ENCODE measurements at regions not wholly inside any gene's neighbourhood (a gene's known extent, or its start where the extent isn't known, plus 50 kb on each side); places are given as distances from the start of the nearest gene placed in this dataset.

GRCh38 chr12:17810399-17810798 lies 279.6 kb downstream of the RERGL start:
- TF ChIP-seq TCF7L2 (IDR thresholded peaks at IDR 0.05; ENCODE audit: low read depth, low read length), result no peak
- TF ChIP-seq BRF1 (IDR thresholded peaks at IDR 0.05; ENCODE audit: borderline replicate concordance, extremely low read depth, insufficient read length), result no peak
- TF ChIP-seq, protein P1, sequence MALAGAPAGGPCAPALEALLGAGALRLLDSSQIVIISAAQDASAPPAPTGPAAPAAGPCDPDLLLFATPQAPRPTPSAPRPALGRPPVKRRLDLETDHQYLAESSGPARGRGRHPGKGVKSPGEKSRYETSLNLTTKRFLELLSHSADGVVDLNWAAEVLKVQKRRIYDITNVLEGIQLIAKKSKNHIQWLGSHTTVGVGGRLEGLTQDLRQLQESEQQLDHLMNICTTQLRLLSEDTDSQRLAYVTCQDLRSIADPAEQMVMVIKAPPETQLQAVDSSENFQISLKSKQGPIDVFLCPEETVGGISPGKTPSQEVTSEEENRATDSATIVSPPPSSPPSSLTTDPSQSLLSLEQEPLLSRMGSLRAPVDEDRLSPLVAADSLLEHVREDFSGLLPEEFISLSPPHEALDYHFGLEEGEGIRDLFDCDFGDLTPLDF (CRISPR knock-in tag; IDR thresholded peaks at IDR 0.05), result no peak
- no peak for TF ChIP-seq ZNF830 (CRISPR knock-in tag; IDR thresholded peaks at IDR 0.05)
- no peak for TF ChIP-seq ZNF347 (CRISPR knock-in tag; IDR thresholded peaks at IDR 0.05; ENCODE audit: low read depth)
- no peak for TF ChIP-seq USF2 (CRISPR knock-in tag; IDR thresholded peaks at IDR 0.05)
- TF ChIP-seq ZNF57 (CRISPR knock-in tag; IDR thresholded peaks at IDR 0.05), result no peak
- TF ChIP-seq POLR2A (conservative IDR thresholded peaks at IDR 0.05), result no peak
- TF ChIP-seq JUND (IDR thresholded peaks at IDR 0.05; ENCODE audit: borderline replicate concordance, low read depth, low read length), result no peak
- TF ChIP-seq JUND (tag; IDR thresholded peaks at IDR 0.05; ENCODE audit: borderline replicate concordance, low read depth, low read length), result no peak
- TF ChIP-seq YY1 (IDR thresholded peaks at IDR 0.05; ENCODE audit: borderline replicate concordance in 1 of 3, control insufficient read depth in 1 of 3, extremely low read depth in 1 of 3, insufficient read depth in 3 of 3, insufficient read length in 1 of 3, insufficient replicate concordance in 2 of 3, low read depth in 1 of 3, low read length in 2 of 3), result no peak
- no peak for TF ChIP-seq NFE2L1 (tag; IDR thresholded peaks at IDR 0.05; ENCODE audit: borderline replicate concordance, low read depth)
